ENCODE measurements at regions not wholly inside any gene's neighbourhood (a gene's known extent, or its start where the extent isn't known, plus 50 kb on each side); places are given as distances from the start of the nearest gene placed in this dataset.

DNA sequence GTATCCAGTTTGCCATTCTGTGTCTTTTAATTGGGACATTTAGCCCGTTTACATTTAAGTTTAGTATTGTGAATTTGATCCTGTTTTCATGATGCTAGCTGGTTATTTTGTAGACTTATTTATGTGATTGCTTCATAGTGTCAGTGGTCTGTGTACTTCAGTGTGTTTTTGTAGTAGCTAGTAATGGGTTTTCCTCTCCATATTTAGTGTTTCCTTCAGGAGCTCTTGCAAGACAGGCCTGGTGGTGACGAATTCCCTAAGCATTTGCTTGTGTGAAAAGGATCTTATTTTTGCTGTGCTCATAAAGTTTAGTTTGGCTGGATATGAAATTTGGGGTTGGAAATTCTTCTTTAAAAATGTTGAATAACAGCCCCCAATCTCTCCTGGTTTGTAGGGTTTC, 69.2 kb upstream of the PDC start:
- TF ChIP-seq TCF4 (CRISPR knock-in tag; IDR thresholded peaks at IDR 0.05; ENCODE audit: borderline replicate concordance): no peak
- TF ChIP-seq ARNTL (CRISPR knock-in tag; IDR thresholded peaks at IDR 0.05; ENCODE audit: borderline replicate concordance, low read depth): no peak
- TF ChIP-seq, protein P1, sequence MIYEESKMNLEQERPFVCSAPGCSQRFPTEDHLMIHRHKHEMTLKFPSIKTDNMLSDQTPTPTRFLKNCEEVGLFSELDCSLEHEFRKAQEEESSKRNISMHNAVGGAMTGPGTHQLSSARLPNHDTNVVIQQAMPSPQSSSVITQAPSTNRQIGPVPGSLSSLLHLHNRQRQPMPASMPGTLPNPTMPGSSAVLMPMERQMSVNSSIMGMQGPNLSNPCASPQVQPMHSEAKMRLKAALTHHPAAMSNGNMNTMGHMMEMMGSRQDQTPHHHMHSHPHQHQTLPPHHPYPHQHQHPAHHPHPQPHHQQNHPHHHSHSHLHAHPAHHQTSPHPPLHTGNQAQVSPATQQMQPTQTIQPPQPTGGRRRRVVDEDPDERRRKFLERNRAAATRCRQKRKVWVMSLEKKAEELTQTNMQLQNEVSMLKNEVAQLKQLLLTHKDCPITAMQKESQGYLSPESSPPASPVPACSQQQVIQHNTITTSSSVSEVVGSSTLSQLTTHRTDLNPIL (CRISPR knock-in tag; IDR thresholded peaks at IDR 0.05; ENCODE audit: low read depth): no peak
- TF ChIP-seq, protein P2, sequence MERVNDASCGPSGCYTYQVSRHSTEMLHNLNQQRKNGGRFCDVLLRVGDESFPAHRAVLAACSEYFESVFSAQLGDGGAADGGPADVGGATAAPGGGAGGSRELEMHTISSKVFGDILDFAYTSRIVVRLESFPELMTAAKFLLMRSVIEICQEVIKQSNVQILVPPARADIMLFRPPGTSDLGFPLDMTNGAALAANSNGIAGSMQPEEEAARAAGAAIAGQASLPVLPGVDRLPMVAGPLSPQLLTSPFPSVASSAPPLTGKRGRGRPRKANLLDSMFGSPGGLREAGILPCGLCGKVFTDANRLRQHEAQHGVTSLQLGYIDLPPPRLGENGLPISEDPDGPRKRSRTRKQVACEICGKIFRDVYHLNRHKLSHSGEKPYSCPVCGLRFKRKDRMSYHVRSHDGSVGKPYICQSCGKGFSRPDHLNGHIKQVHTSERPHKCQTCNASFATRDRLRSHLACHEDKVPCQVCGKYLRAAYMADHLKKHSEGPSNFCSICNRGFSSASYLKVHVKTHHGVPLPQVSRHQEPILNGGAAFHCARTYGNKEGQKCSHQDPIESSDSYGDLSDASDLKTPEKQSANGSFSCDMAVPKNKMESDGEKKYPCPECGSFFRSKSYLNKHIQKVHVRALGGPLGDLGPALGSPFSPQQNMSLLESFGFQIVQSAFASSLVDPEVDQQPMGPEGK (CRISPR knock-in tag; IDR thresholded peaks at IDR 0.05; ENCODE audit: borderline replicate concordance): no peak
- TF ChIP-seq, protein P3, sequence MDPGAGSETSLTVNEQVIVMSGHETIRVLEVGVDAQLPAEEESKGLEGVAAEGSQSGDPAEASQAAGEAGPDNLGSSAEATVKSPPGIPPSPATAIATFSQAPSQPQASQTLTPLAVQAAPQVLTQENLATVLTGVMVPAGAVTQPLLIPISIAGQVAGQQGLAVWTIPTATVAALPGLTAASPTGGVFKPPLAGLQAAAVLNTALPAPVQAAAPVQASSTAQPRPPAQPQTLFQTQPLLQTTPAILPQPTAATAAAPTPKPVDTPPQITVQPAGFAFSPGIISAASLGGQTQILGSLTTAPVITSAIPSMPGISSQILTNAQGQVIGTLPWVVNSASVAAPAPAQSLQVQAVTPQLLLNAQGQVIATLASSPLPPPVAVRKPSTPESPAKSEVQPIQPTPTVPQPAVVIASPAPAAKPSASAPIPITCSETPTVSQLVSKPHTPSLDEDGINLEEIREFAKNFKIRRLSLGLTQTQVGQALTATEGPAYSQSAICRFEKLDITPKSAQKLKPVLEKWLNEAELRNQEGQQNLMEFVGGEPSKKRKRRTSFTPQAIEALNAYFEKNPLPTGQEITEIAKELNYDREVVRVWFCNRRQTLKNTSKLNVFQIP (CRISPR knock-in tag; IDR thresholded peaks at IDR 0.05; ENCODE audit: borderline replicate concordance, low read depth): no peak
- no peak for TF ChIP-seq OSR1 (CRISPR knock-in tag; IDR thresholded peaks at IDR 0.05)
- TF ChIP-seq TOX (CRISPR knock-in tag; IDR thresholded peaks at IDR 0.05; ENCODE audit: borderline replicate concordance): no peak
- no peak for TF ChIP-seq GLIS3 (CRISPR knock-in tag; IDR thresholded peaks at IDR 0.05)
